Lung (tissue), 11 donors: ENCODE measurements at regions not wholly inside any gene's neighbourhood (a gene's known extent, or its start where the extent isn't known, plus 50 kb on each side); places are given as distances from the start of the nearest gene placed in this dataset.

Experiments used
- ATAC-seq: fragments of 200-7000 bp; cut with Tn5 transposase; one replicate; pipeline ENCODE4 v1.9.1; 2020; ENCODE audit warnings: moderate number of reproducible peaks; ENCODE audit not compliant: insufficient read depth, low FRiP score
- DNase-seq, 3 donors: peaks; one replicate each; pipeline ENCODE4 v3.0.0-alpha.2; 2013 to 2017
- H3K27ac ChIP-seq, 2 donors: one replicate each; pipeline ENCODE4 v1.5.1; 2013; ENCODE audit warnings: mild to moderate bottlenecking in 2 of 2, moderate library complexity in 2 of 2, control low read depth in 1 of 2, inconsistent platforms in 1 of 2, low read depth in 1 of 2, low read length in 1 of 2
- H3K27me3 ChIP-seq, 3 donors: one replicate each; pipeline ENCODE4 v1.5.1; 2013; ENCODE audit warnings: low read length in 2 of 3; ENCODE audit not compliant: control insufficient read depth in 3 of 3, insufficient read depth in 3 of 3
- H3K36me3 ChIP-seq, 4 donors: one replicate each; pipeline ENCODE4 v1.5.1; 2013; ENCODE audit warnings: low read length in 4 of 4, mild to moderate bottlenecking in 1 of 4, moderate library complexity in 1 of 4; ENCODE audit not compliant: control insufficient read depth in 4 of 4, insufficient read depth in 4 of 4
- H3K4me1 ChIP-seq, 5 donors: one replicate each; pipeline ENCODE4 v1.5.1; 2013; ENCODE audit warnings: low read length in 5 of 5, mild to moderate bottlenecking in 2 of 5, moderate library complexity in 1 of 5; ENCODE audit not compliant: control insufficient read depth in 5 of 5, insufficient read depth in 5 of 5
- H3K4me3 ChIP-seq: one replicate; pipeline ENCODE4 v1.5.1; 2013; ENCODE audit warnings: mild to moderate bottlenecking, control low read depth, moderate library complexity
- H3K9ac ChIP-seq, 2 donors: one replicate each; pipeline ENCODE4 v1.5.1; 2013; ENCODE audit warnings: low read length in 2 of 2, control low read depth in 1 of 2; ENCODE audit not compliant: insufficient read depth in 1 of 2
- H3K9me3 ChIP-seq, 4 donors: one replicate each; pipeline ENCODE4 v1.5.1; 2013; ENCODE audit warnings: low read length in 3 of 4, mild to moderate bottlenecking in 1 of 4, moderate library complexity in 1 of 4; ENCODE audit not compliant: control insufficient read depth in 4 of 4, insufficient read depth in 3 of 4
- CTCF ChIP-seq: IDR thresholded peaks from 2 replicates; pipeline ENCODE4 v1.5.1; 2012; ENCODE audit warnings: mild to moderate bottlenecking; ENCODE audit errors: control extremely low read depth, extremely low read depth
- WGBS, 2 donors: extraction: QIAGEN DNeasy Blood & Tissue Kit; methylation state at CpG; one replicate each; pipeline ENCODE4 v1.1.7; 2013; 5-methylcytosine and 5-hydroxymethylcytosine counted together
- donor health status: control.
- donor health status: control.
- donor health status: Bipolar disorder and iron deficiency.
- donor health status: healthy.
- donor health status: DM: yes; HTN: yes; CAD: no.

DNA sequence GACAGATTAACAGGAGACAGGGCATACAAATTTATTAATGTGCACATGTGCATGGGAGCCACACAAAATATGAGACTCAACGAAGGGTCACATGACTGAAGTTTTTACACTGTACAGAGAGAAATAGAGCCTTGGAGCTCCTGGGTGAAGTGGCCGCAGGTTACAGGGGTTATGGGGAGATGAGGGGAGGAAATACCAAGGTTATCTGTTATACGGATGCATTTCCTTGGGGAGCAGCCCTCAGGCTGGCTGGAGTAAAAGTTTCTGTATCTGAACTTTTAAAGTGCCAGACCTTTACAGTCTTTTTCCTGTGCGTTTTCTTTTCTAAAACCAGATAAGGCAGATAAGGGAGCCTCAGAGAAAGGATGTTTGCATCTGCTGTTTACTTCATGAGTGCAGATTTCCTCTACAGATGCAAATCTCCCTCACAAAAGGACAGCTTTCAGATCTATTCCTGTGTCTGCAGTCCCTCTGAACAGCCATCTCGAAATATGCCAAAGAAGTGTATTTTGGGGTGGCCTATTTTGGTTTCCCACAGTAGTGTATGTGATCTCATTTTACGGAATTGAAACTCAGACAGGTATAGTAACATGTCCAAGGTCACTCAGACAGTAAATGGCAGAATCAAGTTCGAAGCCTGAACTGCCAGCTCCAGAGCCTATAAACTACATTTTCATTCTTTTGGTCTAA, 139.3 kb upstream of the FBXL17 start:
- H3K9ac ChIP-seq, result peak overlapping the region in 1 of 2 donors; percentile 32
- H3K27ac ChIP-seq, result no peak overlapping the region
- no peak overlapping the region for H3K4me3 ChIP-seq
- ATAC-seq, result no peak
- H3K4me1 ChIP-seq, result no peaks in the 10 kb centered on the region
- H3K36me3 ChIP-seq, result no peaks in the 10 kb centered on the region
- 25 to 31% methylated on average over 7 of the region's 7 CpGs for WGBS, 2 donors
- no peaks in the 10 kb centered on the region for H3K27me3 ChIP-seq
- no peak for DNase-seq
- no peak for TF ChIP-seq CTCF
- H3K9me3 ChIP-seq, result no peaks in the 10 kb centered on the region

GRCh38 chr5:108516785-108517184, 134.9 kb upstream of the FBXL17 start:
- Histone ChIP-seq H3K4me1 (no peaks in the 10 kb centered on the region), H3K9me3 (no peaks in the 10 kb centered on the region), H3K4me3 (no peak overlapping the region), H3K36me3 (no peaks in the 10 kb centered on the region), H3K27ac (no peak overlapping the region), H3K27me3 (no peaks in the 10 kb centered on the region), H3K9ac (no peak overlapping the region)
- DNase-seq (no peak), ATAC-seq (no peak)
- TF ChIP-seq CTCF, result no peak

GRCh38 chr5:108515517-108516105, 133.7 kb upstream of the FBXL17 start:
- 48 to 67% methylated on average over 1 of the region's 1 CpG for WGBS, 2 donors
- no peak overlapping the region for H3K4me3 ChIP-seq
- H3K4me1 ChIP-seq, result no peaks in the 10 kb centered on the region
- no peaks in the 10 kb centered on the region for H3K27me3 ChIP-seq
- no peak for TF ChIP-seq CTCF
- DNase-seq, result no peak
- H3K9me3 ChIP-seq, result no peaks in the 10 kb centered on the region
- H3K36me3 ChIP-seq, result no peaks in the 10 kb centered on the region
- no peak overlapping the region for H3K27ac ChIP-seq
- H3K9ac ChIP-seq, result no peak overlapping the region
- no peak for ATAC-seq

DNA sequence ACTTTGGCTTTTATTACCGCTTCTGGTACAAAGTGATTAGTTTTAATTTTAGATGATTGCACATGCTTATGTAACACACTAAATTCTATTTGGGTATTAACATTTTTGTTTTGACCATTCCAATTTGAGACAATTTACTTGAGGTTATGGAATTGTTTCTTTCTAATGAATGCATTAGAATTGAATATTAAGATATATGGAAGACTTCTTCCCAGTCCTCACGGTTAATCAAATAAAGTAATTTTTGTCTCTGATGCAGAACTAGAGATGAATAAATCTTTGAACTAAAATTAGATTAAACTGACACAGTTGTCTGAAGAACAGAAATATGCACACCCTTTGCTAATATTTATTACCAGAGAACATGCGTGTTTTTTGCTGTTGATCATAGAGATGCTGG, 127.1 kb upstream of the FBXL17 start:
- no peak for TF ChIP-seq CTCF
- 93 to 97% methylated on average over 3 of the region's 3 CpGs for WGBS, 2 donors
- no peaks in the 10 kb centered on the region for H3K36me3 ChIP-seq
- H3K9me3 ChIP-seq, result no peaks in the 10 kb centered on the region
- H3K27me3 ChIP-seq, result no peaks in the 10 kb centered on the region
- ATAC-seq, result no peak
- H3K9ac ChIP-seq, result no peak overlapping the region
- no peak overlapping the region for H3K4me3 ChIP-seq
- no peak overlapping the region for H3K27ac ChIP-seq
- no peak for DNase-seq
- H3K4me1 ChIP-seq, result no peaks in the 10 kb centered on the region
